Gastroesophageal sphincter (tissue), 3 donors: ENCODE measurements at regions not wholly inside any gene's neighbourhood (a gene's known extent, or its start where the extent isn't known, plus 50 kb on each side); places are given as distances from the start of the nearest gene placed in this dataset.

Source experiments
- EP300 ChIP-seq: sonication (generic); formaldehyde crosslinking; IDR thresholded peaks from one replicate; pipeline ENCODE4 v1.6.1; 2017; ENCODE audit warnings: antibody characterized with exemption, mild to moderate bottlenecking
- TF ChIP-seq, protein P1 (sequence below), 4 experiments: fragments of 200-600 bp in 2 of 4; fragments of 450-650 bp in 2 of 4; sonication (generic) in 1 of 4; IDR thresholded peaks; one replicate each; pipeline ENCODE4 v1.5.1; 2017 to 2019; ENCODE audit warnings: antibody characterized with exemption in 4 of 4, mild to moderate bottlenecking in 2 of 4, moderate library complexity in 2 of 4

DNA sequence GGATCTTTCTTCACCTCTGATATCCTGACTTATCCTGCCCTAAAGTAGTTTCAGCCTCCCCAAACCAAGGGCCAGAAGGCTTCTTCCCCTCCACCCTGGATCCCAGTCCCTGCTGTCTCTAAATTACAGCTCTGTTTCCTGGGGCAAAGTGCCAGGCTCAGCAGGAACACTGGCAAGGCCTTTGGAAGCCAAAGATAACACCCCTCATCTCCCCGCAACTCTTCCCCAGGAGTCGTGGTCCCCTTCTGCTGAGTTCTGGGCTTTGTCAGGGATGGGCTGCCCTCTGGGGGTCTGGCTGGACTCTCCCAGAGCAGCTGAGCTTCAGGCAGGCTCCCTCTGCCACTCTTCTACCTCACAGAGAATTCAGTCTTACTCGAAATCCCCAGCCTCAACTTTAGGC lies 53.8 kb upstream of the AMPD3 start:
- TF ChIP-seq, protein P1, sequence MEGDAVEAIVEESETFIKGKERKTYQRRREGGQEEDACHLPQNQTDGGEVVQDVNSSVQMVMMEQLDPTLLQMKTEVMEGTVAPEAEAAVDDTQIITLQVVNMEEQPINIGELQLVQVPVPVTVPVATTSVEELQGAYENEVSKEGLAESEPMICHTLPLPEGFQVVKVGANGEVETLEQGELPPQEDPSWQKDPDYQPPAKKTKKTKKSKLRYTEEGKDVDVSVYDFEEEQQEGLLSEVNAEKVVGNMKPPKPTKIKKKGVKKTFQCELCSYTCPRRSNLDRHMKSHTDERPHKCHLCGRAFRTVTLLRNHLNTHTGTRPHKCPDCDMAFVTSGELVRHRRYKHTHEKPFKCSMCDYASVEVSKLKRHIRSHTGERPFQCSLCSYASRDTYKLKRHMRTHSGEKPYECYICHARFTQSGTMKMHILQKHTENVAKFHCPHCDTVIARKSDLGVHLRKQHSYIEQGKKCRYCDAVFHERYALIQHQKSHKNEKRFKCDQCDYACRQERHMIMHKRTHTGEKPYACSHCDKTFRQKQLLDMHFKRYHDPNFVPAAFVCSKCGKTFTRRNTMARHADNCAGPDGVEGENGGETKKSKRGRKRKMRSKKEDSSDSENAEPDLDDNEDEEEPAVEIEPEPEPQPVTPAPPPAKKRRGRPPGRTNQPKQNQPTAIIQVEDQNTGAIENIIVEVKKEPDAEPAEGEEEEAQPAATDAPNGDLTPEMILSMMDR (IDR thresholded peaks at IDR 0.05), result no peak
- no peak for TF ChIP-seq EP300
